Caco-2 (cell line): ENCODE measurements at regions not wholly inside any gene's neighbourhood (a gene's known extent, or its start where the extent isn't known, plus 50 kb on each side); places are given as distances from the start of the nearest gene placed in this dataset.

Source experiments
- BruUV-seq: library from RNA; stranded (reverse); fragments of 400-500 nt; replicated peaks from 2 replicates; lab custom pipeline; 2021; lab: Mats Ljungman, UMichigan
- CTCF ChIA-PET: fragments of 300-600 bp; sonication (Branson Sonifier 250); formaldehyde crosslinking; loops from one replicate; lab custom pipeline; 2022; ENCODE audit warnings: antibody characterized with exemption; lab: Charles Lee
- POLR2A ChIA-PET: fragments of 300-600 bp; sonication (Branson Sonifier 250); formaldehyde crosslinking; loops from one replicate; lab custom pipeline; 2022; ENCODE audit warnings: antibody characterized with exemption; lab: Charles Lee
- DNase-seq, 2 experiments: peaks; one replicate each; pipeline versions ENCODE4 v3.0.0 to v3.0.0-alpha.2; 2020 to 2022
- H3K27me3 ChIP-seq: replicated peaks from 2 replicates; pipeline ENCODE4 v1.6.0; 2011; ENCODE audit warnings: low read length; ENCODE audit not compliant: control insufficient read depth, insufficient read depth
- H3K36me3 ChIP-seq: 2 replicates; pipeline ENCODE4 v1.5.1; 2011; ENCODE audit warnings: low read length; ENCODE audit not compliant: control insufficient read depth, insufficient read depth
- H3K4me1 ChIP-seq: fragments of 250-450 bp; sonication (Bioruptor Pico); 2 replicates; pipeline ENCODE4 v1.5.1; 2020; ENCODE audit warnings: mild to moderate bottlenecking
- H3K4me3 ChIP-seq: 2 replicates; pipeline ENCODE4 v1.5.1; 2011; ENCODE audit warnings: low read depth, mild to moderate bottlenecking, control low read depth, low read length
- H3K9me3 ChIP-seq: fragments of 250-450 bp; sonication (Bioruptor Pico); 2 replicates; pipeline ENCODE4 v1.5.1; 2020; ENCODE audit warnings: mild to moderate bottlenecking, moderate library complexity
- H3K27ac Mint-ChIP-seq: one replicate; pipeline ENCODE4 v1.8.0; 2022; ENCODE audit warnings: mixed read lengths; ENCODE audit not compliant: unreplicated experiment
- H3K27me3 Mint-ChIP-seq: one replicate; pipeline ENCODE4 v1.8.0; 2022; ENCODE audit warnings: mixed read lengths; ENCODE audit not compliant: insufficient read depth, unreplicated experiment
- H3K36me3 Mint-ChIP-seq: one replicate; pipeline ENCODE4 v1.8.0; 2022; ENCODE audit warnings: mild to moderate bottlenecking, mixed read lengths; ENCODE audit not compliant: insufficient read depth, unreplicated experiment
- H3K4me1 Mint-ChIP-seq: one replicate; pipeline ENCODE4 v1.8.0; 2022; ENCODE audit warnings: low read depth, mixed read lengths; ENCODE audit not compliant: unreplicated experiment
- H3K4me3 Mint-ChIP-seq: one replicate; pipeline ENCODE4 v1.8.0; 2022; ENCODE audit warnings: mild to moderate bottlenecking, moderate library complexity, mixed read lengths; ENCODE audit not compliant: unreplicated experiment
- H3K9me3 Mint-ChIP-seq: one replicate; pipeline ENCODE4 v1.8.0; 2022; ENCODE audit warnings: mixed read lengths; ENCODE audit not compliant: unreplicated experiment
- intact Hi-C: fragments of 100-400 bp; cut with micrococcal nuclease; formaldehyde crosslinking; loops from one replicate; pipeline ENCODE4 v1.10.0; 2022; ENCODE audit not compliant: unreplicated experiment
- TF ChIP-seq, protein P1 (sequence below), 2 experiments: fragments of 200-600 bp in 1 of 2; IDR thresholded peaks; 1 replicate in 1 of 2; 2 replicates in 1 of 2; pipeline versions ENCODE4 v1.5.1 to v1.8.0; 2011 to 2022; ENCODE audit warnings: antibody characterized with exemption in 1 of 2, control low read depth in 1 of 2, inconsistent platforms in 1 of 2, low read depth in 1 of 2, low read length in 1 of 2, mild to moderate bottlenecking in 1 of 2, moderate library complexity in 1 of 2; ENCODE audit not compliant: insufficient read depth in 1 of 2, severe bottlenecking in 1 of 2, unreplicated experiment in 1 of 2

DNA sequence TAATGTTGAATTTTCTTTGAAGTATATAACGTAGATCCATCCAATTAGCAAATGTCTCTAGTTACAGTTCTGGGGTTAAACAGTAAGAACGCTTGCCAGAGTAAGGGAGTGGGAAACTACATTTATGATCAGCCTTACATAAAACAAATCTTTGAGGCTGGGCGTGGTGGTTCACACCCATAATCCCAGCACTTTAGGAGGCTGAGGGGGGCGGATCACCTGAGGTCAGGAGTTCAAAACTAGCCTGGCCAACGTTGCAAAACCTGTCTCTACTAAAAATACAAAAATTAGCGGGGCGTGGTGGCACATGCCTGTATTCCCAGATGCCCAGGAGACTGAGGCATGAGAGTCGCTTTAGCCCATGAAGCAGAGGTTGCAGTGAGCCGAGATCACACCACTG lies 50.1 kb upstream of the GATM start:
- Histone ChIP-seq H3K27me3 (no peaks in the 10 kb centered on the region), H3K36me3 (no peaks in the 10 kb centered on the region), H3K9me3 (no peaks in the 10 kb centered on the region), H3K4me3 (no peak overlapping the region), H3K4me1 (peaks cover 8% of the 10 kb centered on the region; the same call in 1 of the 2 replicates)
- no peak overlapping the region for H3K27ac Mint-ChIP-seq
- H3K4me1 Mint-ChIP-seq = no peaks in the 10 kb centered on the region
- no peaks in the 10 kb centered on the region for H3K9me3 Mint-ChIP-seq
- TF ChIP-seq, protein P1, sequence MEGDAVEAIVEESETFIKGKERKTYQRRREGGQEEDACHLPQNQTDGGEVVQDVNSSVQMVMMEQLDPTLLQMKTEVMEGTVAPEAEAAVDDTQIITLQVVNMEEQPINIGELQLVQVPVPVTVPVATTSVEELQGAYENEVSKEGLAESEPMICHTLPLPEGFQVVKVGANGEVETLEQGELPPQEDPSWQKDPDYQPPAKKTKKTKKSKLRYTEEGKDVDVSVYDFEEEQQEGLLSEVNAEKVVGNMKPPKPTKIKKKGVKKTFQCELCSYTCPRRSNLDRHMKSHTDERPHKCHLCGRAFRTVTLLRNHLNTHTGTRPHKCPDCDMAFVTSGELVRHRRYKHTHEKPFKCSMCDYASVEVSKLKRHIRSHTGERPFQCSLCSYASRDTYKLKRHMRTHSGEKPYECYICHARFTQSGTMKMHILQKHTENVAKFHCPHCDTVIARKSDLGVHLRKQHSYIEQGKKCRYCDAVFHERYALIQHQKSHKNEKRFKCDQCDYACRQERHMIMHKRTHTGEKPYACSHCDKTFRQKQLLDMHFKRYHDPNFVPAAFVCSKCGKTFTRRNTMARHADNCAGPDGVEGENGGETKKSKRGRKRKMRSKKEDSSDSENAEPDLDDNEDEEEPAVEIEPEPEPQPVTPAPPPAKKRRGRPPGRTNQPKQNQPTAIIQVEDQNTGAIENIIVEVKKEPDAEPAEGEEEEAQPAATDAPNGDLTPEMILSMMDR (IDR thresholded peaks at IDR 0.05; ENCODE audit: insufficient read depth in 1 of 2, low read depth in 1 of 2, low read length in 1 of 2, severe bottlenecking in 1 of 2, unreplicated experiment in 1 of 2) = no peak
- intact Hi-C loops = no loop called here
- no TSS peak for BruUV-seq
- no peaks in the 10 kb centered on the region for H3K36me3 Mint-ChIP-seq
- ChIA-PET CTCF (interaction anchor here (1.0 to 1.2 kb wide), 2 partner anchors 85 to 266 kb away, joined by 3 read pairs; no protein-coding TSS in a partner anchor), POLR2A (no interaction called here)
- no peak overlapping the region for H3K4me3 Mint-ChIP-seq
- no peak for DNase-seq
- H3K27me3 Mint-ChIP-seq = no peaks in the 10 kb centered on the region
